ENCODE measurements at regions not wholly inside any gene's neighbourhood (a gene's known extent, or its start where the extent isn't known, plus 50 kb on each side); places are given as distances from the start of the nearest gene placed in this dataset.
A peak's percentile ranks its signal among the peaks of the same experiment; 100 is the strongest.
"Not testable (repeated sequence)": the region's sequence is repeated elsewhere in the genome, so short reads cannot be mapped to it uniquely, and the experiment has no call there.

GRCh38 chr5:57002959-57003485 lies 51.1 kb upstream of the MIER3 start:
- DNase-seq, result no peak

DNA sequence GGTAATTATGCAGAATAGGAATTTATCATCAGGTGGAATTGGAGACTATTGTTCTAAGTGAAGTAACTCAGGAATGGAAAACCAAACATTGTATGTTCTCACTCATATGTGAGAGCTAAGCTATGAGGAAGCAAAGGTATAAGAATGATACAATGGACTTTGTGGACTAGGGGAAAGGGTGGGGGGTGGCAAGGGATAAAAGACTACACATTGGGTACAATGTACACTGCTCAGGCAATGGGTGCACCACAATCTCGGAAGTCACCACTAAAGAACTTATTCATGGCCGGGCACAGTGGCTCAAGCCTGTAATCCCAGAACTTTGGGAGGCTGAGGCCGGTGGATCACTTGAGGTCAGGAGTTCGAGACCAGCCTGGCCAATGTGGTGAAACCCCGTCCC lies 51.6 kb upstream of the MIER3 start:
- not testable (repeated sequence) for DNase-seq

DNA sequence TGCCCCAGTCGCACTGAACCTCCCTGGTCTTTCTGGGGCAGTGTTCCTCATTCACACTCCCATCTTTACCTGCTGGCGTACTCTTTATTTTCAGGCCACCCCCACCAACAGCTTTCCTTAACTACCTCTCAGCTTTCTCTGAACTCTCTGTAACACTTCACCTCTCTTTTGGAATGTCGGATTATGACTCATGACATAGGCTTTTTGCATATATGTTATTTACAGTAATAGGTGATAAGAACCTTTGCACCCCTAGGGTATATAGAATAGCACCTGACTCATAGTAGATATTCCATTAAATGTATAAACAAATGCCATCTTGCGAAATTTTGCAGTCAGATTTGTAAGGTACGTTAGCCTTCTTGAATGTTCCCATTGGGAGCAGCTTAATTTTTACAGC lies 52.9 kb upstream of the MIER3 start:
- DNase-seq, result no peak

GRCh38 chr5:57007344-57007743 lies 55.4 kb upstream of the MIER3 start:
- DNase-seq, result no peak

DNA sequence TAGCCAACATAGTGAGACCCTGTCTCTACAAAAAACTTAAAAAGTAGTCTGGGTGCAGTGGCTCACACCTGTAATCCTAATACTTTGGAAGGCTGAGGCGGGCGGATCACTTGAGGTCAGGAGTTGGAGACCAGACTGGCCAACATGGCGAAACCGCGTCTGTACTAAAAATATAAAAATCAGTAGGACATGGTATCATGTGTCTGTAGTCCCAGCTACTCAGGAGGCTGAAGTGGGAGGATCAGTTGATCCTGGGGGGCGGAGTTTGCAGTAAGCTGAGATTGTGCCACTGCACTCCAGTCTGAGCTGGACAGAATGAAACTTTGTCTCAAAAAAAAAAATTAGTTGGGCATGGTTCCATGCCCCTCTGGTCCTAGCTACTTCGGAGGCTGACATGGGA lies 57.9 kb upstream of the MIER3 start:
- no peak for DNase-seq

GRCh38 chr5:57010786-57011185 lies 58.9 kb upstream of the MIER3 start:
- DNase-seq, result no peak

GRCh38 chr5:57012511-57012910 lies 60.6 kb upstream of the MIER3 start:
- no peak for DNase-seq

- no peak for DNase-seq
These were observed 74.0 kb upstream of the MIER3 start for GRCh38 chr5:57025961-57026360.

DNA sequence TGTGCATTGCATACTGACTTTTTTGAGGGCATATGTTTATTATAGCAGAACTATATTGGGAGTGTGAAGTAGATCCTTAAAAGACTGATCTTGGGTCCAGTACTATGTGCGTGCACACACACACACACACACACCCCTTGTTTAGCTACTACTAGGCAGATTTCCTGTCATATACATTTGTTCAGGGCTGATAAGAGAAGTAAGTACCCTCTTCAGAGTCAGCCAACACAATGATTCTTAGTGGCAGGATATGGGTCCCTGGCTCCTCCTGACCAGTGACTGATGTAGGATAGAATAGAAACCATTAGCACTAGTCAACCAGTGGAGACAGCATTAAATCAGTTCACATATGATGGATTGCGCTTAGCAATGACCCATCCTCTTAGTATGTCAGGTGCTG lies 76.2 kb upstream of the MIER3 start:
- DNase-seq, result peak; percentile 76

DNA sequence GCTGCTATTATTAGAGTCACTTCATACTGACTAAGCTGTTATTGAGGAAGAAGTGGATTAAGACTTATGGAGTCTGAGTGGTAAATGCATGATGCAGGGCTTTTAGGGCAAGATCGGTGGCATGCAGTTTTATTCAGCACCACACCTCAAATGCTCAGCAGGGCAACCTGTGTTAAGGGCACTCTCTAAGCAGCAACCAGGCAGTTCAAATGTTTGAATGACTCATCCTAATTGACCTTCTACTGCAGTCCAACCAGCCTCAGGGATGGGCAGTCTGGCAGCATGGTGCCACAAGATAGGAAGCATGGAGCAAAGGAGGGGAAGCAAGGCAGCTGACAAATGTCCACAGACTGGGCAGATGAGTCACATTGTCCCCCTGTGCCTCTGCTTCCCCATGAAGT lies 80.2 kb upstream of the MIER3 start:
- DNase-seq, result peak; percentile 48

DNA sequence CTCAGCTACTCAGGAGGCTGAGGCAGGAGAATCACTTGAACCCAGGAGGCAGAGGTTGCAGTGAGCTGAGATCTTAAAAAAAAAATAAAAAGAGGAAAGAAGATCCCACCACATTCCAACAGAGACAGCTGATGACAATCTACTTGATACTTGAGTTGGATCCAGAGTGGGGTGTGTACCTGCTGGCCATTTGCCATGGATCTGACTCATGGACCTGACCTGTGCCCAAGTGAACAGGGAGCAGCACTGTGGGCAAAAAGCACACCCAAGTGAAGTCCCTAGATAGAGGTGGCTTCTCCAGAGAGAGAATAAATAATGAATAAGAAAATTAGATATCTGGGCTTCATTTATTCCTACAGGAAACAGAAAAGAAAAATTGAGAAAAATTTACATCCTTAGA lies 81.2 kb upstream of the MIER3 start:
- peak; percentile 42 for DNase-seq

DNA sequence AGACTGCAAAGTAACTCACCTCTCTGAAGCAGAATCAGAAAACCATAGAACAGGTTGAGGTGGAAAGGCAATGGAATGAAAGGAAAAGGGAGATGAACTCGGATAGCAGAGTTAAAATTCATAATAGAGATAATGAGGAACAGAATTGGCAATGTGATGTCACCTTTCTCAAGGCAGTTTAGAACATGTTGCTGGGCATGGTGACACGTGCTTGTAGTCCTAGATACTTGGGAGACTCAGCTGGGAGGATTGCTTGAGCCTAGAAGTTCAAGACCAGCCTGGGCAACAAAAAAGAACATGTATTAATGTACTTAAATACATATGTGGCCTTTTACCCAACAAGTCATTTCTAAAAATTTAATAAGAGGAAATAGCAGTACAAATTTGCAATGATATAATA lies 81.6 kb upstream of the MIER3 start:
- no peak for DNase-seq

- no peak for DNase-seq
These were observed 82.4 kb upstream of the MIER3 start for GRCh38 chr5:57034201-57034916.

GRCh38 chr5:57035955-57036354 lies 84.0 kb upstream of the MIER3 start:
- no peak for DNase-seq

GRCh38 chr5:57036761-57037160 lies 84.8 kb upstream of the MIER3 start:
- DNase-seq, result no peak

DNA sequence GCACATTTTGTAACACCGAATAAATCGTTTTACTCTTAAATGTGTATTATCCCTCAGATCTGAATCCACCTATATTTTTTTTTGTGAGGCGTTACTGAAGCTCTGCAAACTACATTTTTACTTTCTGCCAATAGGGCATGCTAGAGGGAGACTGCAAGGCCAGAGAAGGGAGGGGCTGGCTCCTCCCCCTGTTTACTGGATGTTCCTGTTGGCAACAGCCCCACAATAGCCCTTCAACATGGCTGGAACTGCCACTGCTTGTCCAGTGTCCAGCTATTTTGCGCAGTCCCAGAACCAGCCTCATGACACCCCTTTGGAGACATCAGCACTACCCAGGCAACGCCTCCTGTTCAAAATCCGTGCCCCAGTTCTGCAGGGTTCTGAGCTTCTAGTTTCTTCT lies 85.4 kb upstream of the MIER3 start:
- peak; percentile 15 for DNase-seq

DNA sequence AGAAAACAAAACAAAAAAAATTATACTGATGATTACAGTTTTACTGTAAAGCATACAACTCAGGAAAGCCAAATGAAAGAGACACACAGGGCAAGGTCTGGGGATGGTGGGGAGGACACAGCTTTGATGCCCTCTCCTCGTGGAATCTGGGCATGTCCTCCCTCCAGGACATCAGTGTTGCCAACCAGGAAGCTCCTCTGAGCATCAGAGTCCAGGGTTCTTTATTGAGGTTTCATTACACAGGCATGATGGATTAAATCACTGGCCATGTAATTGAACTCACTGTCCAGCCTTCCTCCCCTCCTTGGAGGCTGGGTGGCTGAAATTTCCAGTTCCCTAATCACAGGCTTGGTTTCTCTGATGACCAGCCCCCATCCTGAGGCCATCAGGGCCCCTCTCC lies 89.6 kb upstream of the MIER3 start:
- no peak for DNase-seq

GRCh38 chr5:57042524-57042931 lies 90.6 kb upstream of the MIER3 start:
- DNase-seq, result no peak

GRCh38 chr5:57054135-57054534 lies 102.2 kb upstream of the MIER3 start:
- DNase-seq, result no peak

DNA sequence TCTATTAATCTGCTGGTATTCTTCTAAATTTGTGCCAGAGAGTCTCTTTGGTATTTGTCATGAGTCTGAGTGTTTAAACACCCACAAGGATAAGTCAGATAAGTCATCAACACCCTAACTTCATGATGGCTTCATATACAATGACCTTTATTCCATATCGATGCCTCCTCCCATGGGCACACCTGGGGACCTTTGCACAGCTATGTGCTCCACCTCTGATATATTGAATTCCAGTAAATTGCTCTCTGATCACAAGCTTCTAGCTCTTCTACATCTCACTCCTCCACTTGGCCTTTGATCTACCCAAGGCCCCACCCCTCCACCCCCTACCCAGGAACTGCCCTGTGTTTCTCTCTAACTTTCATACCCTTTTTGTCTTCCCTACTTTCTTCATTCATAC lies 102.7 kb upstream of the MIER3 start:
- DNase-seq, result no peak

DNA sequence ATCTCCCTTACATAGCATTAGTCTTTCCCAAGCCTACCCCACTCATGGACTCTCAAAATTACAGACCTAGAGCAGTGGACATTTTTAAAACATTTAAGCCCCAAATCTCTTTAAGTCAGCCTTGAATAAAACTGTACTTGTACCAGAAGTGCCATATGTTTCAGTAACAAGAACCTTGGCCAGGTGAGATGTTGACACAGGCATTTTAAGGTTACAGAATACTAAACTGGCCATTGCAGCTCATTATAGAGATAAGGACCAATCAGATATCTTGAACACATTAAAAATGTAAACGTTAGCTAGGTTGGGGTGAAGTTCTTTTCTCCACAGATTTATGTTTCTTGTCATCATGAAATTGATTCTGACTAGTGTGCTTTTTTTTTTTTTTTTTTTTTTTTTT lies 103.8 kb upstream of the MIER3 start:
- no peak for DNase-seq

DNA sequence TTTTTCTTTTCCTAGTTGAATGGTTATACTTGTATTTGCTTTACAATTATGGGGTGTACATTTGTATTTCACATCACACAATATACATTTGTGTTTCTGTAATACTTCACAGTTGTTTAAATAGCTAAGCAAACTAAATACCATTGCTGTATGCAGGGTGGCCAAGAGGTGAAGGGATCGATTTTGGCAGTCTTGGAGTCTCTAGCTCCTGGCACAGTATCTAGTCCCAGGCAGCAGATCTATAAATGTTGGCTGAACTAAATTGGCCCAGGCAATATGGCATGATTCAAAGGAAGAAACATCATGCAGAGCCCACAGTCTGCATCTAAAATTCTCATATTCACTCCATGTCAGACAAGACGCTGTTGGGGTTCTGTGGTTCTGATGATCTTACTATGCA lies 110.1 kb upstream of the GPBP1 start:
- DNase-seq, result no peak

- no peak for DNase-seq
These were observed 106.8 kb upstream of the GPBP1 start for GRCh38 chr5:57066924-57067596.

DNA sequence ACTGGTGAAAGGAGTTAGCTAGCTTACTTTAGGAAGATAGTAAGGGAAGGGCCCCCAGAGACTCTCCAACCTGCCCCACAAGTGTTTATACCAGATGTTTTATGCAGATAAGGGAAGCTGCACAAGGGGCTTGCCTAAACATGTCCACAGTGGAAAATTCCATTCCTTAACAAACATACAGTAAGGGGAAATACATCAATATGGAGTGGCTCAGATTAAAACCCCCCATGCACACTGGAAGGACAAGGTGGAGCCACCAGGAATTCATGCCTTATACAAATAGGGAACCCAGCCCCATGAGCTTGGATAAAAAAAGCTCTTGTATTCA lies 106.3 kb upstream of the GPBP1 start:
- DNase-seq, result peak; percentile 80

Measured in hematopoietic multipotent progenitor cell treated with erythropoietin and hydrocortisone succinate and interleukin-3 and kit ligand, for 8 days (in vitro differentiated cells).